ENCODE measurements at regions not wholly inside any gene's neighbourhood (a gene's known extent, or its start where the extent isn't known, plus 50 kb on each side); places are given as distances from the start of the nearest gene placed in this dataset.

GRCh38 chr14:25508845-25509244 is 458.9 kb upstream of the STXBP6 start:
- no peaks in the 10 kb centered on the region for H3K9me3 ChIP-seq (ENCODE audit: control insufficient read depth, low read depth, low read length)
- no peaks in the 10 kb centered on the region for H3K27me3 ChIP-seq (ENCODE audit: insufficient read depth, low read length)
- DNase-seq, result no peak
- Mint-ChIP-seq H3K9me3 (peaks cover 7 to 11% of the 10 kb centered on the region in 2 experiments; a peak in 3 of 5 replicates), H3K4me3 (no peak overlapping the region), H3K36me3 (ENCODE audit: insufficient read depth in 1 of 3, low read depth in 3 of 3) (peaks cover 0 to 14% (median 2%) of the 10 kb centered on the region in 3 experiments; a peak in 4 of 7 replicates), H3K27ac (no peak overlapping the region), H3K27me3 (ENCODE audit: low read depth) (no peaks in the 10 kb centered on the region; the same call in none of the 2 replicates), H3K4me1 (no peaks in the 10 kb centered on the region)
- H2BK120ac ChIP-seq (ENCODE audit: low read depth, low read length, poor library complexity, severe bottlenecking), result no peak overlapping the region
- no peak overlapping the region for H4K8ac ChIP-seq (replicated peaks; ENCODE audit: insufficient read length, low read depth, low read length)
- H3K4ac ChIP-seq (ENCODE audit: low read depth, low read length), result no peak overlapping the region
- H2AFZ ChIP-seq (ENCODE audit: low read length), result no peak overlapping the region
- no peak overlapping the region for H3K23ac ChIP-seq (ENCODE audit: insufficient read length, low read depth, low read length)
- WGBS (ENCODE audit: extremely low coverage, insufficient read length, low lambda C conversion rate), result no CpG with 5 or more reads among the region's 2 CpGs
- H2BK15ac ChIP-seq (ENCODE audit: low read depth, low read length), result no peak overlapping the region
- no peak overlapping the region for H3K9ac ChIP-seq (ENCODE audit: extremely low read depth, insufficient read length, low read length)
- no peak overlapping the region for H2BK5ac ChIP-seq (ENCODE audit: insufficient read length, low read length)
- no peak overlapping the region for H3K4me2 ChIP-seq (ENCODE audit: insufficient read depth, insufficient read length, low read length)
- no peaks in the 10 kb centered on the region for H4K20me1 ChIP-seq (ENCODE audit: control insufficient read depth, insufficient read depth, insufficient read length)
- no peak for TF ChIP-seq CTCF (conservative IDR thresholded peaks at IDR 0.05)
- H3K4me1 ChIP-seq (ENCODE audit: insufficient read depth, low read length), result no peaks in the 10 kb centered on the region
- H3K27ac ChIP-seq (ENCODE audit: insufficient read length, low read depth, low read length), result no peak overlapping the region
- H3K18ac ChIP-seq (ENCODE audit: insufficient read length, low read depth, low read length), result no peak overlapping the region
- no peak overlapping the region for H2BK12ac ChIP-seq (ENCODE audit: insufficient read length, low read depth, low read length)
- no peak overlapping the region for H3T11ph ChIP-seq (ENCODE audit: low read length)
- no peaks in the 10 kb centered on the region for H3K79me1 ChIP-seq (ENCODE audit: insufficient read depth, low read depth, low read length, poor library complexity, severe bottlenecking)
- no peak overlapping the region for H2BK20ac ChIP-seq (ENCODE audit: low read depth, low read length, poor library complexity, severe bottlenecking)
- no peak overlapping the region for H4K5ac ChIP-seq (ENCODE audit: insufficient read length, low read depth, low read length)
- no peak overlapping the region for H3K14ac ChIP-seq (ENCODE audit: insufficient read depth, low read length)
- no peak overlapping the region for H4K91ac ChIP-seq (ENCODE audit: insufficient read length, low read depth, low read length)
- H3K23me2 ChIP-seq (ENCODE audit: insufficient read length, low read depth, low read length, poor library complexity, severe bottlenecking), result no peaks in the 10 kb centered on the region
- no peak overlapping the region for H2AK5ac ChIP-seq (ENCODE audit: insufficient read length, low read length)
- no peak overlapping the region for H3K56ac ChIP-seq (ENCODE audit: insufficient read length, low read depth, low read length)
- H3K79me2 ChIP-seq (ENCODE audit: insufficient read depth, low read length), result no peaks in the 10 kb centered on the region
